HEK293T (cell line): ENCODE measurements at regions not wholly inside any gene's neighbourhood (a gene's known extent, or its start where the extent isn't known, plus 50 kb on each side); places are given as distances from the start of the nearest gene placed in this dataset.
"Not testable (repeated sequence)": the region's sequence is repeated elsewhere in the genome, so short reads cannot be mapped to it uniquely, and the experiment has no call there.

Source experiments
- CTCF ChIA-PET: fragments of 350-600 bp; formaldehyde crosslinking; extraction: SDS; loops from one replicate; lab custom pipeline; 2021; ENCODE audit warnings: antibody characterized with exemption, inconsistent platforms; lab: Yijun Ruan, JAX
- POLR2A ChIA-PET: fragments of 350-600 bp; formaldehyde crosslinking; extraction: SDS; loops from one replicate; lab custom pipeline; 2020; ENCODE audit warnings: antibody characterized with exemption, inconsistent platforms; lab: Yijun Ruan, JAX
- DNase-seq: peaks from one replicate; pipeline ENCODE4 v3.0.0; 2012; ENCODE audit warnings: mixed read lengths; ENCODE audit errors: extremely low spot score
- ARNT ChIP-seq: fragments of 450-650 bp; IDR thresholded peaks from 2 replicates; pipeline ENCODE4 v1.6.1; 2017; ENCODE audit warnings: mild to moderate bottlenecking
- BHLHE40 ChIP-seq: fragments of 450-650 bp; IDR thresholded peaks from 2 replicates; pipeline ENCODE4 v1.6.1; 2016; ENCODE audit warnings: mild to moderate bottlenecking, moderate library complexity, borderline replicate concordance
- CTBP1 ChIP-seq: fragments of 450-650 bp; IDR thresholded peaks from 2 replicates; pipeline ENCODE4 v1.6.1; 2016; ENCODE audit warnings: borderline replicate concordance
- ELF4 ChIP-seq: fragments of 450-650 bp; IDR thresholded peaks from 2 replicates; pipeline ENCODE4 v1.6.1; 2017; ENCODE audit warnings: antibody characterized with exemption
- FOXA1 ChIP-seq: fragments of 450-650 bp; IDR thresholded peaks from 2 replicates; pipeline ENCODE4 v1.6.1; 2016; ENCODE audit warnings: mild to moderate bottlenecking
- FOXK2 ChIP-seq: fragments of 450-650 bp; IDR thresholded peaks from 2 replicates; pipeline ENCODE4 v1.6.1; 2016; ENCODE audit warnings: mild to moderate bottlenecking
- FOXM1 ChIP-seq: fragments of 450-650 bp; IDR thresholded peaks from 2 replicates; pipeline ENCODE4 v1.6.1; 2017; ENCODE audit warnings: mild to moderate bottlenecking, borderline replicate concordance
- HDGF ChIP-seq: fragments of 450-650 bp; IDR thresholded peaks from 2 replicates; pipeline ENCODE4 v1.6.1; 2017; ENCODE audit warnings: antibody characterized with exemption, borderline replicate concordance
- L3MBTL2 ChIP-seq: fragments of 450-650 bp; conservative IDR thresholded peaks from 2 replicates; pipeline ENCODE4 v1.6.1; 2016; ENCODE audit warnings: mild to moderate bottlenecking
- NFRKB ChIP-seq: fragments of 450-650 bp; IDR thresholded peaks from 2 replicates; pipeline ENCODE4 v1.6.1; 2016; ENCODE audit warnings: mild to moderate bottlenecking, moderate library complexity
- SUZ12 ChIP-seq: fragments of 450-650 bp; IDR thresholded peaks from 2 replicates; pipeline ENCODE4 v1.6.1; 2016; ENCODE audit warnings: mild to moderate bottlenecking
- TARDBP ChIP-seq: fragments of 450-650 bp; IDR thresholded peaks from 2 replicates; pipeline ENCODE4 v1.6.1; 2016
- ZNF384 ChIP-seq: fragments of 450-650 bp; IDR thresholded peaks from 2 replicates; pipeline ENCODE4 v1.6.1; 2016
- TF ChIP-seq, protein P1 (sequence below): fragments of 450-650 bp; IDR thresholded peaks from 2 replicates; pipeline ENCODE4 v1.6.1; 2016

GRCh38 chr5:56410696-56411095, 177.6 kb upstream of the ANKRD55 start:
- CTCF ChIA-PET, result no interaction called here
- TF ChIP-seq NFRKB (no peak), FOXA1 (no peak)
- POLR2A ChIA-PET, result no interaction called here
- DNase-seq, result no peak

DNA sequence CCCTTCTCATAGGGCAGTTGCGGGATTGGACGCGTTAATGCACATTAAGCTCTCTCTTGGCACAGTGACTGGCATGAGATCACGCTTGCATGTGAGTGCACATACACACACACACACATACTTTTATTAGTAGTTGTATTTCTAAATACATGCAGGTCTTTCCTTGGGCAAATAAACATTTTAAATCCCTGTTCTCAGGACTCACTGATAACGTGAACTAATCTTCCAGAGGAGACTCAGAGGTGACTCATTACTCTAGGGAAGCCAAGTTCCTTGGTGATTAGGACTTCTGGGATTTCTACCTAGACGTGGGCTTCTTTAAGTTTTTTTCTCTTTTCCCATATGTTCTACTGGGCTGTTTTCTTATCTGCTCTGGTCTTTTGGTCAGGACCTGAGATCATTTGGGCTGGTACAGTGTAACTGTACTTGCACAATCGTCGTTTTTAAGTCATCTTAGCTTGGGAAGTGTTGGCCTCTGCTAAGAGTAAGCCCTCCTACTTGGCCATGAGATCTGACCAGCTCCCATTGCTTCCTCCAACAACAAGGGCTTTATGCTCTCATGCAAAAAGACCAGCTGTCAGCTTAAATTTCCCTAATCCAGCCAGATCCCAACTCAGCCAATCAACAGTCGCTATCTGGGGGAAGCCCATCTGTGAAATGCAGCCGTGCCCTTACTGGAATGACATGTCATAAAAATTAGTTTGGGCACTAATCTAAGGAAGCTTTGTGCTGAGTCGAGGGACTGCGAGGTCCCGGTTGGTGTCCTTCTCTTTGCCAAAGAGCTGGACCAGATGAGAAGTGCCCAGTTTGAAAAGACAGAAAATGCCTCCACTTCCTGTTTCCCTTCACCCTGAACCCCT, 176.4 kb upstream of the ANKRD55 start:
- CTCF ChIA-PET, result no interaction called here
- POLR2A ChIA-PET, result no interaction called here
- TF ChIP-seq TARDBP, result no peak
- no peak for TF ChIP-seq BHLHE40
- no peak for TF ChIP-seq L3MBTL2
- no peak for TF ChIP-seq CTBP1
- TF ChIP-seq ZNF384, result no peak
- no peak for DNase-seq

DNA sequence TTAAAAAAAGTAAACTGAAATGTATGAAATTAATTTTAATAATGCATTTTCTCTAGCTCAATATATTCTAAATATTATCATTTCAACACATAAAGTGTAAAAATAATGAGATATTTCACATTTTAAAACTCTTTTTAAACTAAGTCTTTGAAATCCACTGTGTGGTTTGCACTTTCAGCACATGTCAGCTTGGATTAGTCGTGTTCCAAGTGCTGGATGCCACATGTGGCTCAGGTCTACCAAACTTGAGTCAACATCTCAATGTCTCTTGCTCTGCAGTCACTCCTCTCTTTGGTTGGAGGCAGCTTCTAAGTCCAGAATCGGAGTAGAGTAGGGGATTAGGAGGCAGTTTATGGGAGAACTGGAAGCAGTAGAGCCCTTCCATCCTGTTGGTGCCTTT, 173.7 kb upstream of the ANKRD55 start:
- POLR2A ChIA-PET, result no interaction called here
- CTCF ChIA-PET, result no interaction called here
- no peak for DNase-seq
- TF ChIP-seq FOXM1, result no peak
- TF ChIP-seq L3MBTL2, result no peak
- no peak for TF ChIP-seq ELF4
- no peak for TF ChIP-seq FOXA1
- no peak for TF ChIP-seq BHLHE40
- TF ChIP-seq SUZ12, result no peak
- no peak for TF ChIP-seq HDGF

- TF ChIP-seq NFRKB, result no peak
- TF ChIP-seq, protein P1, sequence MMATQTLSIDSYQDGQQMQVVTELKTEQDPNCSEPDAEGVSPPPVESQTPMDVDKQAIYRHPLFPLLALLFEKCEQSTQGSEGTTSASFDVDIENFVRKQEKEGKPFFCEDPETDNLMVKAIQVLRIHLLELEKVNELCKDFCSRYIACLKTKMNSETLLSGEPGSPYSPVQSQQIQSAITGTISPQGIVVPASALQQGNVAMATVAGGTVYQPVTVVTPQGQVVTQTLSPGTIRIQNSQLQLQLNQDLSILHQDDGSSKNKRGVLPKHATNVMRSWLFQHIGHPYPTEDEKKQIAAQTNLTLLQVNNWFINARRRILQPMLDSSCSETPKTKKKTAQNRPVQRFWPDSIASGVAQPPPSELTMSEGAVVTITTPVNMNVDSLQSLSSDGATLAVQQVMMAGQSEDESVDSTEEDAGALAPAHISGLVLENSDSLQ, result no peak
- TF ChIP-seq FOXA1, result no peak
- no peak for TF ChIP-seq HDGF
- no peak for TF ChIP-seq FOXK2
- no peak for DNase-seq
- ChIA-PET POLR2A (no interaction called here), CTCF (no interaction called here)
Observed at GRCh38 chr5:56406221-56406620, 173.1 kb upstream of the ANKRD55 start.

GRCh38 chr5:56405116-56405908, 172.2 kb upstream of the ANKRD55 start:
- CTCF ChIA-PET, result no interaction called here

GRCh38 chr5:56402266-56403220, 169.4 kb upstream of the ANKRD55 start:
- POLR2A ChIA-PET, result no interaction called here
- no peak for DNase-seq
- CTCF ChIA-PET, result no interaction called here
- TF ChIP-seq ARNT, result no peak
- no peak for TF ChIP-seq L3MBTL2
- TF ChIP-seq CTBP1, result no peak
- no peak for TF ChIP-seq FOXK2
- TF ChIP-seq FOXM1, result no peak

More at GRCh38 chr5:56405116-56405908, 172.2 kb upstream of the ANKRD55 start:
- DNase-seq, result no peak
- no peak for TF ChIP-seq NFRKB
- no peak for TF ChIP-seq SUZ12
- TF ChIP-seq ZNF384, result no peak
- TF ChIP-seq L3MBTL2, result no peak
- TF ChIP-seq ELF4, result no peak
- TF ChIP-seq FOXM1, result no peak
- TF ChIP-seq FOXK2, result no peak
- no peak for TF ChIP-seq CTBP1
- TF ChIP-seq, protein P1, result no peak
- POLR2A ChIA-PET, result no interaction called here

DNA sequence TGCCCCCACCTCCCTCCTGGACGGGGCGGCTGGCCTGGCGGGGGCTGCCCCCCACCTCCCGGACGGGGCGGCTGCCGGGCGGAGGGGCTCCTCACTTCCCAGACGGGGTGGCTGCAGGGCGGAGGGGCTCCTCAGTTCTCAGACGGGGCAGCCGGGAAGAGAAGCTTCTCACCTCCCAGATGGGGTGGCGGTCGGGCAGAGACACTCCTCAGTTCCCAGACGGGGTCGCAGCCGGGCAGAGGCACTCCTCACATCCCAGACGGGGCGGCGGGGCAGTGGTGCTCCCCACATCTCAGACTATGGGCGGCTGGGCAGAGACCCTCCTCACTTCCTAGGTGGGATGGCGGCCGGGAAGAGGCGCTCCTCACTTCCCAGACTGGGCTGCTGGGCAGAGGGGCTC, 164.7 kb upstream of the ANKRD55 start:
- CTCF ChIA-PET, POLR2A ChIA-PET, DNase-seq: not testable (repeated sequence)
